Cardiac muscle cell (in vitro differentiated cells and primary cell): ENCODE measurements at regions not wholly inside any gene's neighbourhood (a gene's known extent, or its start where the extent isn't known, plus 50 kb on each side); places are given as distances from the start of the nearest gene placed in this dataset.

Experiments
- DNase-seq, 2 donors: peaks; one replicate each; pipeline versions ENCODE4 v3.0.0 to v3.0.0-alpha.2; 2010 to 2017; ENCODE audit warnings: low read depth in 1 of 2, low spot score in 1 of 2
- H3K27ac ChIP-seq: fragments of 200-600 bp; sonication (generic); 2 replicates; pipeline ENCODE4 v1.5.1; 2016
- H3K27me3 ChIP-seq: fragments of 200-600 bp; sonication (generic); 2 replicates; pipeline ENCODE4 v1.6.0; 2016; ENCODE audit warnings: control low read depth
- H3K36me3 ChIP-seq: fragments of 200-600 bp; sonication (generic); 2 replicates; pipeline ENCODE4 v1.5.1; 2016; ENCODE audit warnings: control low read depth
- H3K4me1 ChIP-seq: fragments of 200-600 bp; sonication (generic); 2 replicates; pipeline ENCODE4 v1.8.1; 2017; ENCODE audit warnings: low read depth, mild to moderate bottlenecking, mixed run types
- H3K4me3 ChIP-seq: fragments of 200-600 bp; sonication (generic); 2 replicates; pipeline ENCODE4 v1.5.1; 2016; ENCODE audit warnings: mild to moderate bottlenecking
- H3K9me3 ChIP-seq: fragments of 200-600 bp; sonication (generic); 2 replicates; pipeline ENCODE4 v1.5.1; 2017; ENCODE audit warnings: low read depth, mild to moderate bottlenecking, control low read depth
- TF ChIP-seq, protein P1 (sequence below): IDR thresholded peaks from 2 replicates; pipeline ENCODE4 v1.5.1; 2012; ENCODE audit warnings: low read depth, mild to moderate bottlenecking, low read length

DNA sequence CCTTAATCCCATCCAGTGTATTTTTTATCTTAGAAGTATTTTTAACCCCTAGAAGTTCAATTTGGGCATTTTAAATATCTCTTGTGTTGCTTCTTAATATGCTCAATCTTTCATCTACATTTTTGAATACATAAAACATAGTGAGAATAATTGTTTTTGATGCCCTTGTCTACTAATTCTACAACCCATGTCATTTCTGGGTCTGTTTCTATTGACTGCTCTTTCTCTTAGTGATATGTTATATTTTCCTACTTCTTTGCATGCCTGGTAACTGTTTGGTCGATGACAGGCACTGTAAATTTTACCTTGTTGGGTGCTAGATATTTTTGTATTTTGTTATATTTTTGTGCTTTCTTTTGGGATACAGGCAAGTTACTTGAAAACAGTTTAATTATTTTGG is 56.3 kb downstream of the CYTL1 start:
- no peak for DNase-seq
- Histone ChIP-seq H3K36me3 (no peaks in the 10 kb centered on the region), H3K27ac (no peak overlapping the region), H3K27me3 (no peaks in the 10 kb centered on the region), H3K4me1 (no peaks in the 10 kb centered on the region), H3K4me3 (no peak overlapping the region), H3K9me3 (no peaks in the 10 kb centered on the region)
- TF ChIP-seq, protein P1, sequence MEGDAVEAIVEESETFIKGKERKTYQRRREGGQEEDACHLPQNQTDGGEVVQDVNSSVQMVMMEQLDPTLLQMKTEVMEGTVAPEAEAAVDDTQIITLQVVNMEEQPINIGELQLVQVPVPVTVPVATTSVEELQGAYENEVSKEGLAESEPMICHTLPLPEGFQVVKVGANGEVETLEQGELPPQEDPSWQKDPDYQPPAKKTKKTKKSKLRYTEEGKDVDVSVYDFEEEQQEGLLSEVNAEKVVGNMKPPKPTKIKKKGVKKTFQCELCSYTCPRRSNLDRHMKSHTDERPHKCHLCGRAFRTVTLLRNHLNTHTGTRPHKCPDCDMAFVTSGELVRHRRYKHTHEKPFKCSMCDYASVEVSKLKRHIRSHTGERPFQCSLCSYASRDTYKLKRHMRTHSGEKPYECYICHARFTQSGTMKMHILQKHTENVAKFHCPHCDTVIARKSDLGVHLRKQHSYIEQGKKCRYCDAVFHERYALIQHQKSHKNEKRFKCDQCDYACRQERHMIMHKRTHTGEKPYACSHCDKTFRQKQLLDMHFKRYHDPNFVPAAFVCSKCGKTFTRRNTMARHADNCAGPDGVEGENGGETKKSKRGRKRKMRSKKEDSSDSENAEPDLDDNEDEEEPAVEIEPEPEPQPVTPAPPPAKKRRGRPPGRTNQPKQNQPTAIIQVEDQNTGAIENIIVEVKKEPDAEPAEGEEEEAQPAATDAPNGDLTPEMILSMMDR, result no peak
